HG02943 (cell line): ENCODE measurements at regions not wholly inside any gene's neighbourhood (a gene's known extent, or its start where the extent isn't known, plus 50 kb on each side); places are given as distances from the start of the nearest gene placed in this dataset.

Source experiments
- ATAC-seq: cut with Tn5 transposase; IDR thresholded peaks from one replicate; pipeline ENCODE4 v1.9.1; 2021; ENCODE audit warnings: mild to moderate bottlenecking, low read depth, moderate library complexity; ENCODE audit not compliant: unreplicated experiment

DNA sequence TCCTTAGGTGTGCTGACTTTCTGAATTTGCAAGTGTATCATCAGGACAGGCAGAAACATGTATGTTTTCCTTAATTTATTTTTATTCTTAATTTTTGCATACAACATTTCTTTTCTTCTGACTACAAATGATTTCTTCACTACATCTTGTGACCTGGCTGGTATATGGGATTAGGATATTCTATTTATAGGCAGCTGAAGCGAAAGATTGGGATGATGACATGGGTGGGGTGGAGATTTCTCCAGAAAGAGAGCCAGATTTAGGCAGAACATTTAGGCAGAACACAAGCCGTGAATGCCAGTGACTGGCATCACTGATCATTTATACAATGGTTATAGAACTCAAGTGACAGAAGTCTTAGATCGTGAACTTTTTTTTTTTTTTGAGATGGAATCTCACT is 256.7 kb downstream of the KLF6 start:
- no peak for ATAC-seq

DNA sequence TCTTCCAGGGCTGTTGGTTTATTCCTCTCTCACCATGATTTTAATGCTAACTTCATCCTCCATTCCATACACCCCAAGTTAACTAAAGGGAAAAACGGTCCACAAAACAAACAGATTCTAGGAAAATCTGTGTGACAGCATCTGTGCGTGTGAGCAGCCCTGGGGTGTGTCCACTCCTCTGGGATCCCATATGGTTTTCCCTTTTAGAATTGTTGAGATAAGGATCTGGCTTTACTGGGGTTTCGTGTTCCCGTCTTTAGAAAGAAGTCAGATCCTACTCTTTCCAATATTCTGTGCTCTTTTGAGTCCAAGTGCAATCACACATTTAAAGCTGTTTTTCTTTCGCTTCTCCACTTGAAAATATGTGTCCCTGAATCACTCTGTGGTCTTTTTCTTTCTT is 257.1 kb downstream of the KLF6 start:
- ATAC-seq, result no peak

DNA sequence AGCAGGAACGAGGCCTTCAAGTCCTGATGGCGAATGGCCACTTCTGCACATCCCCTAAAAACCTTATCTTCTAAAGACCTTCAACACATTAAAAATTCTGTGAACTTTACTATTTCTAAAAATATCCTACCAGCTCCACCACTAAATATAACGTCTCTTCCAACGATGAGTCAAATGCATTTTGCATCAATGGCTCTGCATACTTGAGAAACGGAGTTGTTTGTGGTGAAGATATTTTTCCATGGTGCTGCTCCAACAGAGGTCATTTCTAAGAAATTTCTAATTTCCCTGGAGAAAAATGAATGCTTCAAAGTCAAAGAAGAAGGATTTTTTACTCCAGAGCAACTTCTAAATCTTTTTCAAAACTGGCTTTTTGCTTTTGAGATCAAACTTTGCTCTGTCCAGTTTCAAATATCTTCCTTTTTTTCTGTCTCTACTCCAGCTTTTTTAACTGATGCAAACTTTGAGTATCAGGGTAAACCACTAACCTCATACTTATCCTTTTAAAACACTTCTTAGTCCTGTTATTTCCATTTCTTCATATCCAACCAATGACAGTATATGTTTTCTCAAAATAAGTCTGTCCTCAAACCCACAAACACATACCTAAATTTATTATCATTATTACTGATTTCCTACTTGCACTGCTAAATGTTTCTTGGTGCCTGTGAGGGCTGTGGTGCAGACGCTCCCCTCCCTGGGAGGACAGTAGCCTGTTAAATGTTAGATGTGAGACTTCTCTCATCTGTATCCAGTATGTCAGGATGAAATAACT is 258.1 kb downstream of the KLF6 start:
- no peak for ATAC-seq

DNA sequence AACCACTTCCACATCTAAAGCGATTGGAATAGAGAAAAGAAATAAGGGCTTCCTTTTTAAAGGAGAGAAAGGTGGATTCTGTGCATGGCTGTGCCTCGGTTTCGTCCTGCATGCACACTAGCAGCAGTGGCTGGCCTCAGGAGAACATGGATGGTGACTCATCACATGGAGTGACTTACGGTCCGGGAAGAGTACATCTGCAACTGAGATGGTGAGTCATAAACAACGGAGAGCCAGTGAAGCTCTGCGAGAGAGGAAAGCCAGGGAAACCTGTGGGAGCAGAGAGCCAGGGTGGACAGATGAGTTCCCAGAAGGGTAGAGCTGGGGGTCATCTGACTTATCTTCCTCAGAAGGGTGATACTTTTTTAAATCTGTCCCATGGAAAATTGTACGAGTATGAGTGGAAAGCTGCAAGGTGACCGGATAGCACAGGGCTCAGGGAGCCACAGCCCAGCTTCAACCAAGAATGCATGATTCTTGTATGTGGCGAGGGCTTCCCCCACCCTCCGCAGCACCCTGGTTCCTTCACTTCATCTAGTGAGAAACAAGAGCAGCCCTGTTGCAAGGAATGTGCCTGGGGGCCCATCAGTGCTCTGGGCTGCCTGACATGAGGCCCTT is 259.1 kb downstream of the KLF6 start:
- ATAC-seq, result no peak

DNA sequence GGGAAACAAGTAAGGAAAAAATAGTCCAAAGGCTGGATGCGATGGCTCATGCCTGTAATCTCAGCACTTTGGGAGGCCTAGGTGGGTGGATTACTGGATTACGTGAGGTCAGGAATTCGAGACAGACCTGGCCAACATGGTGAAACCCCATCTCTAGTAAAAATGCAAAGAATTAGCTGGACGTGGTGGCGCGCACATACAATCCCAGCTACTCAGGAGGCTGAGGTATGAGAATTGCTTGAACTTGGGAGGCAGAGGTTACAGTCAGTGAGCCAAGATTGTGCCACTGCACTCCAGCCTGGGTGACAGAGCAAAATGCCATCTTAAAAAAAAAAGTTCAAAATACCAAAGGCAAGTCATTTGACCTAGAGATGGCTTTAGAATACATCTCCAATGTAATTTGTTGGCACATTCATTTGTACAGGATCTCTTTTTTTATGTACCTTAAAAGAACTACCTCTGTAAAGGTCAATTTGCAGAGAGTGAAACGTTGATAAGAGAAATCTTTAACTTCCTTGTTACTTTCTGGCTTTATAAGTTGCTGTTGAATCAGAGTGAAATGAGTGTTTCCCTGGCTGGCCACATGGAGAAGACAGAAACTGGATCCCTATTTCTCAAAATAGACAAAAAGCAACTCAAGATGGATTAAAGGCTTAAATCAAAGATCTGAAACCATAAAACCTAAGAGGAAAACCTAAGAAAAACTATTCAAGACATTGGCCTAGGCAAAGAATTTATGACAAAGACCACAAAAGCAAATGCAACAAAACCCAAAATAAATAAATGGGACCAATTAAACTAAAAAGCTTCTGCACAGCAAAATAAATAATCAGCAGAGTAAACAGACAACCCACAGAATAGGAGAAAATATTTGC is 260.7 kb downstream of the KLF6 start:
- ATAC-seq, result no peak

DNA sequence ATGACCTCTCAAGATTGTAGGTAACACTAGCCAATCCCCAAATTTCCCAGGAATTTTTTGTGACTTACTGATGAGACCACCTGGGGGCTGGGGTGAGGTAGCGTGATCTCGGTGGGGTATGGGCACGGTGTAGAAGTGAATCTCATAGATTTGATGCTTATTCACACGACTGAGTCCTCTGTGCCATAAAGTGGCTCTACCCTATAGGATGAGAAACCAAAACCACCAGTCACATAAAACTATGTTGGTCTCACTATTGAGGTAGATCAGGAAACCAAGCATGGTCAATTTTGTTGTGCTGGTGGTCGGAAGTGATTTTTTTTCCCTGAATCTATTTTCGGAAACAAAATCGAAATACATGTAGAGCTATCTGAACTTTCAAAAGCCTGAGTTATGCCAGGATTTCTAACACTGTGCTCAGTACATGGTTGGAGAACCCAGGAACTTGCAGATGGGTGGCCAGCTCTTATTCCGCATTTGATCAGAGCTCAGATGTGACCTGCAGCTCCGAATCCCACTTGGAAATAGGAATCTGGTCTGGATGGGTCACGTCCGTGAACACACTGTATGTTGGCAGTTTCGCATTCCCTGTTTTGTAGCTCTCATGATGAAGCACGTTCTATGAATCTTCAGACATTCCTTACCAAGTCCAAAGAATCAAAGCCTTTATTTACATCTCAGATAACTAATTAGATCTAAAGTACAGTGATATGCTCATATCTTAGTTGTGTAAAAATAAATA is 261.5 kb downstream of the KLF6 start:
- no peak for ATAC-seq

DNA sequence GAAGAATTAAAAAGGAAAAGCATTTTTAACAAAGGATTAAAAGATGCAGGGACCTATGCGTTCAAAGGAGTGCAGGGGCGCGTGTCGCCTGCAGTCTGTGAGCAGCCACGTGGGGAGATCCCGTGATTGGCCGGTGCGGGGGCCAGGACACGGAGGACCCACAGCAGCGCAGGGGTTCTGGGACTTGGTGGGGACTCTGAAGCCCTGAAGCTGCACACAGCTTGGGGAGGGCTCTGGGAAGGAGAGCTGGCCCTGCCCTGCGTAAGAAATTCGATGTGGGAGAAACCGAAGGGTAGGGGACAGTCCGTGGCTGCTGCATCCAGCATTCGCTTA is 268.1 kb downstream of the KLF6 start:
- ATAC-seq, result no peak

DNA sequence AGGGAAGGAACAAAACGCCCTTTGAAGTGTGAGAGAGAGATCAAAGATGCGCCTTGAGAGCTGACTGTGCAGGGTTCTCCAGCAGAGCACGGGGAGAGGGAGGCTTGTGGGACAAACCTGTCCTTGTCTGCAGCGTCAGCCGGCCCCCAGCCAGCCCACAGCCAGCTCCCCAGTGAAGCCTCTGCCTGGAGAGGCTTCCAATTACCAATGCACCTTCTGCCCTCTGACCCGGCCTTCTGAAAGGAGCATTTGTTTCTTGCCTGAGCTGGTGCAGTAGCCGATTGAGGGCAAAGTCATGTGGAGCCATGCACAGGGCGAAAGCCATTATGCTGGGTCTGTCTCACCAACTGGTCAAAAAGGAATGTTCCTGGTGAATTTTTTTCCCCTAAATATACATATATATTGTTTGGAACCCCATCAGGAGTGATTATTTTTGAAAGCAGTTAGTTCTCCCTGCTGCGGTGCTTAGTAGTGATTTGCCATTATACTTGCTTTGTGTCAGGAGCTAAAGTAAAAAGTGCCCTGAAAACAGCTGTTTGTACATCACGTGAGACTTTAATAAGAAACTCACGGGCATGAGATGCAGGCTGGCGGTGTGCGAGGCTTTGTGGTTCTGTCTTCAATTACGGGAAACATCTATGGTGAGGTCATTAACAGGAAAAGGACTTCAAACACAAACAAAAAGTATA is 268.6 kb downstream of the KLF6 start:
- ATAC-seq, result no peak

DNA sequence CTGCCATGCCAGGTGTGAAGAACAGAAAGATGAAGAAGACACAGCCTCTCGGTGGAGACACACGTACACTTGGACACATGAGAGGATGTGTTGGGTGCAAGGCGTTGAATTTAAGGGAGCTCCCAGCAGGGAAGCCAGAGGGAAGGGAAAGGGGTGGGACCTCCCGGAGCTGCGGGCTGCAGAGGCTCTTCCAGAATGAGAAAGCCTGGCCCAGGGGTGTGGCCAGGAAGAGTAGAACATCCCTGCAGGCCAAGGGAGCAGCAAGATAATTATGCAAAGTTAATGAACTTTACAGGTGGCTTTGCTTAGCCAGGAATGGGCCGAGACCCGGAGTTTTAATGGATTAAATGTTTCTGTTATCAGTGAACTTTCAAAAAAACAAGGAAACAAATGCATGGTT is 270.3 kb downstream of the KLF6 start:
- ATAC-seq, result no peak

DNA sequence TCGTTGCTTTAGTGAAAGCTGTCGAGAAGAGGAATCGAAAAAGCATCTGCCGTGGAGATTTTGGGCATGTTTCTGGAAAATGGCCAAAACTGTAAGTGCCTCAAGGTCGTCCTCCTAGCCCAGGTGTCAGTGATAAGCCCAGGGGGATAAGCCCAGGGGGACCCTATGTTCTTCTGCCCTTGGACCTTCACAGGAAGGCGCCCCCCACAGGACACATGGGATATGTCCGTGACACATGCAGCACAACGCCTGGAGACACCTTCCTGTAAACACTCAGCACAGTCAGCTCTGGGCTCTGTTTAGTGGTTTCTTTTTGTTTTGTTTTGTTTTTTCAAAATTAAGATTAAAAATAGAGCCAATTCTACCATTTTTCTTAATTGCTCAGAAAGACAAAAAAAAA is 272.7 kb downstream of the KLF6 start:
- no peak for ATAC-seq

DNA sequence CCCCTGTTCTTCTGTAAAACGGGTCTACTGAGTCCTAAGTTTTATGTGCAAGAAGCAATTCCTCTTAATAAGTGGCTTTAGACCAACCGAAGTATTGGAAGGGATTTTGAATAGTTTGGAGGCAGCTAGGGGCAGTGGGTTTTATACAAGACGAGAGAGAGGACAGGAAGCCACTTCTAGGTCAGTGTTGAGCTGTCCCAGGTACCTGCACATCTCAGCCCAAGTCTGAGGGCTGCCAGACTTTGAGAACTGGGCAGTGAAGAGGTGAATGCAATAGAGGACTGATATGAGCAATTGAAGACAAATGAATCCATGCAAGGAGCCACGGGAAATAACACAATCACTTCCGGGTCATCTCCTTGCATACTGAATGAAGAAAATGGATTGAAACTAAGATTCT is 273.5 kb downstream of the KLF6 start:
- no peak for ATAC-seq

DNA sequence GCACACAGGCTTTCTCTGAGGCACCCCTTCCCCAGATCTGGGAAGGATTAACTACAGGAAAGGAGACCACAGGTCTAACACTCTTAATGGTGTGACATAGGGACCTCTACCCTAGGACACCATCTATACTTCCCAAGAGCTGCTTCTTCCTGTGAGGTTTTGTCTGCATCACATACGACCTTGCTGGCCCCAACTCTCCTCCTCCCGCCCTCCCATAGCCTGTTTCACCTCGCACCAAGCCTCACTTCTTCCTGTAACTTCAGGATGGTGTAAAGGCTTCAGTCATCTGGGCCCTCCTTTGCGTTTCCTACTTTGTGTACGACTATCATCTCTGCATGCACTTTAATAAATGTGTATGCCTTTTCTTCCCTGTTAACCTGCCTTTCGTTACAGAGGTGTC is 274.3 kb downstream of the KLF6 start:
- ATAC-seq, result no peak

DNA sequence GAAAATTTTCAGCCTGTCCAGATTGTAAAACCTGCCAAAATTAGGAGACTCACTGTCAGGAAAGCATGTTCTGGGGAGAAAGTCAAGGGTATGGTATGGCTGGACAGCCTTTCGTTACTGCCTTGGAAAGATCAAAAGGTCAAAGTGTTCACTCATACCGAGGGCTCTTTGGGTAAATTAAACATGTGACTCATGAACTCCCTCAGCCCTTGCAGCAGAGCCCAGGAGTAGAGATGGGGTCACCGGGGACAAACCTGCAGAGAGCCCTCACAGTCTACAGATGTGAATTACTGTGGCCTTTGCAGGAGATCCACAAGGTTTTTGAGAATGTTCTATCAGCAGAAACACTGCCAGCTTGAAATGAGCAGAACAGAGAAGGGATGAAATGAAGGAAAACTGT is 275.7 kb downstream of the KLF6 start:
- ATAC-seq, result no peak

DNA sequence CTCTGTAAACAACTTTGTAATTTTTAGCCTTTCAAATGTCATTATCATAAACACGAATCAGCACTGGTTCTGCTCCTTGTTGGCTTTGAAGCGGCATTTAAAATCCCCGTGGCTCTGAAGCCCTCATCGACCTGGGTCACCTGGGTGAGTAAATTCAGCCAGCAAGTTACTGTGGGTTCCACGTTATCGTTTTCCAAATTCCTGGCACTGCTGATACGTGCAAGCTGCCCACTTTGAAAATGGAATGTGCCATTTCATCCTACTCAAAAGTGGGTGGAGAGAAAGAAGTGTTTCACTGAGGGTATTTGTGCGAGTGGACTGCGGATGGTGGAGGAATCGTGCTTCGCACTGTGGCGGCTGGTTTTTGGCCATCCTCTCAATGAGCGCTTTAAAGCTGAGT is 281.7 kb downstream of the KLF6 start:
- ATAC-seq, result no peak

DNA sequence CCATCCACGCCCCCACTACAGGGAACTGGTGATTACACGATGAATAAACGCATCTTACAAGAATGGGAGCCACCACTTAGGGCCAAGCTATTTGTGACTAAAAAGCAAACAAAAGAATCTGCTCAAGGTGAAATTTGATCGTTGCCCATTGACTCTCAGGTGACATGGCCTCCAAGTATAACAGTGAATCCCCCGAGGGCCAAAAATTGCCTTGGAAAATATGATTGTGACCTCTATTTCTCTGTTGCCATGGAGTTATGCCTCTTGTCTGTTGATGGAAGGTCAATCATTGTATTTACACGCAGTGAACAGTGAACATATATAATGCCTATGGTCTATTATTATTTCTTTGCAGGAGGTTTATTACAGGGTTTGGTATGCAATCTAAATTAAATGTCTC is 282.3 kb downstream of the KLF6 start:
- ATAC-seq, result no peak

DNA sequence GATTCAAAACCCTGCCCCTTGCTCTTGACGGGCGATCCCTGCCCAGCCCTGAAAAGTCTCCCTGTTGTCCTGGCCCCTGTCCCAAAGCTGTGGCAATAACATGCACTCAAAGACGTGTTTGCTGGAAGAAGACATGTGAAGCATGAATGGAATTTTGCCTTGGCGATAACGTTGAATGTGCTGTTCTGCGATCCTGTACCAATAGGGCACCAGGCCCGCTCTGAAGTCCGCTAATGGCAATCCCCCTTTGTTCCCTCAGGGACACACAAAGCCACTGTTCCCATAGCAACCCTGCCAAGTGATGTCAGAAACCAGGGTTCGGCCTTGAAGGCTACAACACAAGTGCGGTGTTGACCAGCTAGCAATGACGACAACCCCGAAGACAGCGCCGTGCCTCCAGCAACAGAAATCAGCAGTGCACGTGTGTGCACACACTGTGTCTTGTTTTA is 284.6 kb downstream of the KLF6 start:
- ATAC-seq, result no peak

DNA sequence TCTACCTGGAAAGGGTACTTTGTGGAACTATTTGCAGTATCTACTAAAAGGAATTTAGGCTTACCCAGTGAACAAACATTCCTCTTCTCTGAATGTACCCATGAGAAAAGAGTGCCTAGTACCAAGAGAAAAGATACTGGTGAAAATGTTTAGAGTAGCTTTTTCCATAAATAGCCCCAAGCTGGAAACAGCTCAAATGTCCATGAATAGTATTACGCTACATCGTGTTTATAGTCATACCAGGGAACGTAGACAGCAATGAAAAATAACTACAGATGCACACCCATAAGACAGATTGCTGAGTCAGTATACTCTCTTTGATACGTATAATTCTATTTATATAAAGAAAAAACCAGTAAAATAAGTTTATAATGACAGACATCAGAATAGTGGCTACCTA is 285.9 kb downstream of the KLF6 start:
- ATAC-seq, result no peak

DNA sequence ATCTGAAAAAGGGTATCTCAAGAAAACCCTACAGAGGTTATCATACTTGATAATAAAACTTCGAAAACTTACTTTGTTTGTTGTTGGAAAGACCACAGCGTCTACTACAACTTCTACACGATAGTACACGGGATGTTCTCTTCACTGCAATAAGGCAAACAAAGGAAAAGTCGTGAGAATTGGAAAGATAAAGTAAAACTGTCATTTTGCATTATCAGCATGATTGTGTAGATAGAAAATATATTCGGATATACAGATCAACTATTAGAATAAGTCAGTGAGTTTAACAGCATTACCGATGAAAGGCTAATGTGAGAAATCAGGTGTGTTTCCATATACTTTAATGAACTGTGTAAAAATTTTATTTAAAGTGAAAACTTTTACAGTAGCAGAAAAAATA is 287.4 kb downstream of the KLF6 start:
- no peak for ATAC-seq

DNA sequence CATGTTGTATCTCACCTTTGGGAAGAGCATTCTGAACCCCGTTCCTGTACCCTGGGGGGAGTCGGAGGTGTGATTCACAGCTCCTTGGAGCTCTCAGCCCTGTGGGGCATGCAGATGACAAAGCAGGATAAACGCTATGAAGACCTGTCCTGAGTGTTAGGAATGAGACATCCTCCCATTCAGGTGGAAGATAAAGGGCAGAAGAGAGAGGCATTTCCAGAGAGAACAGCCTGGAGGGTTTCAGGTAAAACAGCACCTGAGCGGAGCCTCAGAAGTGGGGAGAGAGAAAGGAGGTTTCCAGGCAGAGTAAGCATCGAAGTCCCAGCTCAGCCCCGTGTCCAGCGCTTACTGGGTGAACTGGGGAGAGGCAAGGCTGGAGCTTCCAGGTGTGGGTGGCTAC is 288.9 kb downstream of the KLF6 start:
- ATAC-seq, result no peak

DNA sequence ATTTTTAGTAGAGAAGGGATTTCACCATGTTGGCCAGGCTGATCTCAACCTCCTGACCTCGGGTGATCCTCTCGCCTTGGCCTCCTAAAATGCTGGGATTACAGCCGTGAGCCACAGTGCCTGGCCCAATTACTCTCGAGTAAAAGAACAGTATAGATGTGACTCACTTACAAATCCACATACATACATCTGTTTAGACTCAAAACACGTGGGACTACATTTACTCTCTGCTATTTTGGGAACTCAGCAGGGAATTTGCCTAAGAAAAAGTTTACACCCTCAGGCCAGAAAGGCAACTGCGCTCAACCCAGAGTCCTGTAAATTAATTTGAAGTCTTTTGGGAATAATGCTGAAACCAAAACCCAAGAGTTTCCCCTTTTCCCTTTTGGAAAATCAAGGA is 289.7 kb downstream of the KLF6 start:
- no peak for ATAC-seq
